Inferior parietal cortex (tissue), 1 donor: ENCODE measurements at regions not wholly inside any gene's neighbourhood (a gene's known extent, or its start where the extent isn't known, plus 50 kb on each side); places are given as distances from the start of the nearest gene placed in this dataset.
A peak's percentile ranks its signal among the peaks of the same experiment; 100 is the strongest.
"Not testable (repeated sequence)": the region's sequence is repeated elsewhere in the genome, so short reads cannot be mapped to it uniquely, and the experiment has no call there.

Experiments
- DNase-seq: peaks from one replicate; pipeline ENCODE4 v3.0.0-alpha.2; 2016; ENCODE audit errors: extremely low spot score

DNA sequence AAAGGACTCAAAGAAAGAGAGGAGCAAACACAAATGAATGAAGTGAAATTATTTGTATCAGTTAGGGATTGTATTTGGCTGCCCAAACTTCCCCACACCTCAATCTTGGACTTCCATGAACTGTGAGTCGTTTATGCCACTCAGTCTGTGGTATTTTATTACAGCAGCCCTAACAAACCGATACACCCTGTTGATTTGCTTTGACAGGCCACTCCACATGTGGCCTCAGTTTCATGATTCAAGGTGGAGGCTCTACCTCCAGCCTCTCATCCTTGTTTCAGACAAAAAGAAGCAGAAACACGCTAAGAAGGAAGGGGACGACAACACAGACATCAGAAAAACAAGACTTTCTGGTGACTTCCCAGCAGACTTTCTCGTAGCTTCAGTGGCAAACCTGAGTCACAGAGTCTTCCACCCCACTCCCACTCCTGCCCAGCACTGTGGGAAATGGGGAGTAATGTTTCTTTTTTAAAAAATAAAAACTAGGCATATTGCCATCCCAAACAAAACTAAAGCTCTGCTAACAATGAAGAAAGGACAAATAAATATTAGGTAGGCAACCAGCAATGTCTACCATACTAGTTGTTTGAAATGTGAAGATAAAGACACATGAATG is 52.2 kb upstream of the ABCA1 start:
- DNase-seq: no peak

GRCh38 chr9:104981543-104982129 is 53.7 kb upstream of the ABCA1 start:
- DNase-seq: no peak

GRCh38 chr9:104982543-104982942 is 54.6 kb upstream of the ABCA1 start:
- DNase-seq: no peak

DNA sequence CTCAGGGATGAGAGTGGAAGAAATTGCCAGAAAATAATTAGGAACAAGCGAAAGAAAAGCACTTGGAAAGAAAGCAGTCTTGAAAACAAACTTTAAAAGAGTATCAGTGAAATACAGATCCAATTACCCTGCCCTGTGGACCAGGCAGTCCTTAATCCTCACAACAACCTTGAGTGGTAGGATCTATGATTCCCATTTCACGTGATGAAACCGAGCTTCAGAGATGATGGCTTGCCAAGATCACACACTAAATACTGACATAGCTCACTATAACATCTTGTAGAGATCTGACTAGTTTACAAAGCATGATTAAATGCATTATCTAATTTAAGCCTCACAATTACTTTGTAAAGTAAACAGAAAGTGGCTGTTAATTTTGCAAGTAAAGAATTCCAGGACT is 55.5 kb upstream of the ABCA1 start:
- no peak for DNase-seq

GRCh38 chr9:104984121-104984520 is 56.2 kb upstream of the ABCA1 start:
- DNase-seq: no peak

- DNase-seq: no peak
Measured at GRCh38 chr9:104984542-104984941, 56.6 kb upstream of the ABCA1 start.

- no peak for DNase-seq
Measured at GRCh38 chr9:104984948-104985347, 57.0 kb upstream of the ABCA1 start.

DNA sequence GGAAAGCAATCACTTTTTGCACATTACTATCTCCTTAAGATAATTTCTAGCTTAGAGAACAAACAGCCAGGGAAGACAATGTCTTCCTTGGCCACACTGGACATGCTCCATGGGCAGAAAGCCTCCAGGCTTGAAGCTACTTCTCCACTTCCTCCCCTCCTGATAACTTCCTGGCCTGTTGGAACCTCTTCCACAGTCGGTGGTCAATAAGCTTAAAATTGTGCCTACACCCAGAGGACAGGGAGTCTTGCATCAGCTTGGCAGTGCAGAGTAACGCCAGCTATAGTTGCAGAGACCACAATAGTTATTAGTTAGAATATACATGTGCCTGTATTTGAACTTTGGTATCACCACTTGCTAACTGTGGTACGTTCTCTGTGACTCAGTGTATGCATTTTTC is 58.1 kb upstream of the ABCA1 start:
- no peak for DNase-seq

- no peak for DNase-seq
Measured at GRCh38 chr9:104987743-104988142, 59.8 kb upstream of the ABCA1 start.

GRCh38 chr9:104988539-104988938 is 60.6 kb upstream of the ABCA1 start:
- no peak for DNase-seq

DNA sequence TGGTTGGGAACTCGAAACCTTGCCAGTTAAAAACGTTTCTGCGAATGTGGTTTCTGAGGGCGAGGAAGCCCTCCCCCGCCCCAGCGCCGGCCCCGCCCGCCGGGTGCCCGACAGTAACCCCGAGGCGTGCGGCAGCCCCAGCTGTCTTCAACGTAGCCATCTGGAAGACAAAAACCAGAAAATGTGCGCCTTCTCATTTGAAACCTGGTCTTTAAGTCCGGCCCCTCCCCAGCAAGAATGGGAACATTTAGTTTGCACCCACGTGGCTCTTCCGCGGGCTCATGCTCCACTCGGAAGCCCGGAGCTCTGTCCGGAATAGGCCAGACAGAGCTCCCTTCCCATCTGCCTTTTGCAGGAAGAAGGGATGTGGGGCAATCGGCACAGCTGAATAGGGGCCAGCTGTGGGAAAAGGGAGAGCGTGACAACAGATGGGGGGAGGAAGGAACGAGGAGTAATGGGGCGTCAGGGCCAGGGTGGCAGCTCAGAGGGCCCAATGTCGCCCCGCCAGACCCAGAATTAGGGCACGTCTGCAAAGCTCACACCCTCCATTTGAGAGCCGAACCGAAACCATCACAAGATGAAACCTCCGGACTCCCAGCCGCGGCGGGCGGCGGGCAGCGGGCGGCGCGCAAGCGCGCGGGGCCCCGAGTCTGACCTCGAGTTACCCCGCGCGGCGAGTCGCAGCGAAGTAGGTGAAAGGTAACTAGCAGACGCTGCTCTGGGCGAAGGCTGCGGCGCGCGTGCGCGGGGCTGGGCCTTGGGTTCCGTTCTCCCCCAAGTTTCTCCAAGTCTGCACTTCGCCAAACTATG is 63.4 kb upstream of the ABCA1 start:
- peak; percentile 67 for DNase-seq

DNA sequence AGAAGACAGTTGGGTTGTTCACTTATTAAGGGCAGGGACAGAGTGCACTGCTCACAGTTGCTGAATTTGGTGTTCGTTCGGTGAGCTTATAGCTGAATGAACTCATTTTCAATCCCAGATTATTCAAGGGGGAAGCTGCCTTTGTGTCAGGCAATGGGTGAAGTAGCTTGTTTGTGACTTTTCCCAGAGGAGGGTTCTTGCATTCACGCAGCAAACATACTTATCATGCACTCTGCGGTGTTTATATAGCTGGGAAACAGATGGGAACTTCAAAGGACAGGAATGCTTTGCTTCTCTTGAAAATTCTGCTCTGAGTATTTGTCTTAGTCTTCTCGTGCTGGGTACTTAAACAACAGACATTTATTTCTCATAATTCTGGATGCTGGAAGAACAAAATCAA is 64.7 kb upstream of the ABCA1 start:
- DNase-seq: no peak

GRCh38 chr9:104993291-104993963 is 65.5 kb upstream of the ABCA1 start:
- DNase-seq: peak; percentile 11

GRCh38 chr9:104997536-104997935 is 69.6 kb upstream of the ABCA1 start:
- no peak for DNase-seq

- DNase-seq: no peak
Measured at GRCh38 chr9:104999136-104999535, 71.2 kb upstream of the ABCA1 start.

DNA sequence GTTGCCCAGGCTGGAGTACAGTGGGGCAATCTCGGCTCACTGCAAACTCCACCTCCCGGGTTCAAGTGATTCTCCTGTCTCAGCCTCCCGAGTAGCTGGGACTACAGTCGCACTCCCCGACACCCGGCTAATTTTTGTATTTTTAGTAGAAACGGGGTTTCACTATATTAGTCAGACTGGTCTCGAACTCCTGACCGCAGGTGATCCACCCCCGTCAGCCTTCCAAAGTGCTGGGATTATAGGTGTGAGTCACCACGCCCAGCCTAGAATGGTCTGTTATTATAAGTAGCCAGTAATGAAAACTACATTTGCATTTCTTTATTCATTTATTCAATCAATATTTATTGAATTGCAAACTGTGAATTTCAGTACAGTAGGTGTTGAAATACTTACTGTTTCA is 72.6 kb upstream of the ABCA1 start:
- not testable (repeated sequence) for DNase-seq

DNA sequence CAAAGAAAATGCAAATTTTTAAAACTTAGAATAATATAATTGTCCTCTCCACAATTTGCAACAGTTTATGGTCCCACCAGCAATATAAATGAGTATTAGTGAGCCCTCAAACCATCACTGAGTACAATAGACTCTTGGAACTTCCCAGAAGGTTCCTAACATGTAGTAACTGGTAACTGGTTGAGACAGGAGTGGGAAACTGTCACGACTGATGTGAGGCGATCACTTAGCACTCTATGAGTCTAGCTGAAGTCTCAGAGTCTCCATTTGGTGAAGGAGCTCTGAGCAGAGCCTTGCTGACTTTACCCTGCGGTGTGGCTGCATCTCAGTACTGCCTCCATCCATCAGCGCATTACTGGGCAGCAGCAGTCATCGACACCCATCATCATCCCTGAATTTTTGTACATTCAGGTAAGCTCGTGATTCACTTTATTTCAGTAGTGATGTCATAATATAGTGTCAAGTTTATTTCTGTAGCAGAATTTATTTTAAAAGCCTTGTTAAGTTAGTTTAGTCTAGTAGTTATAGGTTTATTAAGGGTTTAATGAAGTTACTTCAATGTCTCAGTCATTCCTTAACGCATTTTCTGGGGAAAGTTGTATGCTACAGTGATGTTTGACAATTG is 76.6 kb upstream of the ABCA1 start:
- DNase-seq: no peak

DNA sequence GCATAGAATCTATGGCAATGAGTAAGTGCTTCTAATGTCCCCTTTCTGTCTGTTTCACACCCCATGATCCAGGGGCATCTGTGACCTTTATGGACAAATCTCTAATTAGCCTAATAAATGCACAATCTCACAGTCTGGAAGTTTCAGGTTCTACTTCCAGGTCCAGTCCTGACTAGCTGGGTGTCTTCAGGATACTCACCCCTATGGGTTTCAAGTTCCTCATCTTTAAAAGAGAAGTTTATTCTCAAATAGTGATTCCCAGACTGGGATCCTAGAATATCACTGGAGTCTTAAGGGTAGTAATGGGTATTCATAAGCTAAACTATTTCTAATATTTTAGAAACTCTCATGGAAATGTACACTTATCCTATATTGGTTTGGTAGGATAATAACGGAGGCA is 77.2 kb upstream of the ABCA1 start:
- no peak for DNase-seq

- DNase-seq: no peak
Measured at GRCh38 chr9:105006514-105006913, 78.6 kb upstream of the ABCA1 start.

GRCh38 chr9:105007143-105007542 is 79.2 kb upstream of the ABCA1 start:
- no peak for DNase-seq

DNA sequence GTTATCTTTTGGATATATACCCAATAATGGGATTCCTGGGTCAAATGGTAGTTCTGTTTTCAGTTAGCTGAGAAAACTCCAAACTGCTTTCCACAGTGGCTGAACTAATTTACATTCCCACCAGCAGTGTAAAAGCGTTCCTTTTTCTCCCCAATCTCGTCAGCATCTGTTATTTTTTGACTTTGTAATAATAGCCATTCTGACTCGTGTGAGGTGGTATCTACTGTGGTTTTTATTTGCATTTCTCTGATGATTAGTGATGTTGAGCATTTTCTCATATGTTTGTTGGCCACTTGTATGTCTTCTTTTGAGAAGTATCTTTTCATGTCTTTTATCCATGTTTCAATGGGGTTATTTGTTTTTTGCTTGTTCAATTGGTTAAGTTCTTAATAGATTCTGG is 82.1 kb upstream of the ABCA1 start:
- not testable (repeated sequence) for DNase-seq

- DNase-seq: no peak
Measured at GRCh38 chr9:105021917-105022316, 94.0 kb upstream of the ABCA1 start.
